ENCODE measurements at regions not wholly inside any gene's neighbourhood (a gene's known extent, or its start where the extent isn't known, plus 50 kb on each side); places are given as distances from the start of the nearest gene placed in this dataset.

DNA sequence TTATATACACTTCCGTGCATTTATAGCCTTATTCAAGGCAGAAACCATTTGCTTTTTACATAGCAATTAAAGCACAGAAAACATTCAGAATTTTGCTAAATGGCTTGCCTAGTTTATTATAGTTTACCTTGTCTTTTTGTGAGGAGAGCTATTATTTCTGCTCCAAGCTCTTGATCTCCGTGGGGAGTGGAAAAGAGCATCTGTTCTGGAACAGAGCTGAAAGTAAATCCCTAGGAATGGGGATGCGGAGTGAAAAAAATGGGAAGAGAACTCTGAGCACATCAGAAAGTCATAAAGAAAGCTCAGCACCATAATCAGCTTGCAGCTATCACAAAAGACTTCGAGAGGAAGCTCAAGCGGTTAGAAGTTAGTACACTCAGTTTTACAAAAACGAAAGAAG lies 1006.7 kb downstream of the ROBO2 start:
- no peaks in the 10 kb centered on the region for H3K9me3 ChIP-seq (ENCODE audit: control insufficient read depth, low read depth, low read length)
- TF ChIP-seq, protein P1, sequence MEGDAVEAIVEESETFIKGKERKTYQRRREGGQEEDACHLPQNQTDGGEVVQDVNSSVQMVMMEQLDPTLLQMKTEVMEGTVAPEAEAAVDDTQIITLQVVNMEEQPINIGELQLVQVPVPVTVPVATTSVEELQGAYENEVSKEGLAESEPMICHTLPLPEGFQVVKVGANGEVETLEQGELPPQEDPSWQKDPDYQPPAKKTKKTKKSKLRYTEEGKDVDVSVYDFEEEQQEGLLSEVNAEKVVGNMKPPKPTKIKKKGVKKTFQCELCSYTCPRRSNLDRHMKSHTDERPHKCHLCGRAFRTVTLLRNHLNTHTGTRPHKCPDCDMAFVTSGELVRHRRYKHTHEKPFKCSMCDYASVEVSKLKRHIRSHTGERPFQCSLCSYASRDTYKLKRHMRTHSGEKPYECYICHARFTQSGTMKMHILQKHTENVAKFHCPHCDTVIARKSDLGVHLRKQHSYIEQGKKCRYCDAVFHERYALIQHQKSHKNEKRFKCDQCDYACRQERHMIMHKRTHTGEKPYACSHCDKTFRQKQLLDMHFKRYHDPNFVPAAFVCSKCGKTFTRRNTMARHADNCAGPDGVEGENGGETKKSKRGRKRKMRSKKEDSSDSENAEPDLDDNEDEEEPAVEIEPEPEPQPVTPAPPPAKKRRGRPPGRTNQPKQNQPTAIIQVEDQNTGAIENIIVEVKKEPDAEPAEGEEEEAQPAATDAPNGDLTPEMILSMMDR (optimal IDR thresholded peaks at IDR 0.05 in 1 of 3, IDR thresholded peaks at IDR 0.05 in 1 of 3, conservative IDR thresholded peaks at IDR 0.05 in 1 of 3; ENCODE audit: extremely low read depth in 1 of 3, insufficient read depth in 2 of 3, low read length in 3 of 3) = no peak
- TF ChIP-seq EZH2 (IDR thresholded peaks at IDR 0.05; ENCODE audit: low read length) = no peak
- no peak overlapping the region for H2AFZ ChIP-seq (ENCODE audit: control insufficient read depth, low read length)
- H3K4me3 ChIP-seq (ENCODE audit: control insufficient read depth in 2 of 3, extremely low read depth in 1 of 3, insufficient read depth in 2 of 3, low read depth in 1 of 3, low read length in 3 of 3) = no peak overlapping the region
- no peaks in the 10 kb centered on the region for H3K4me1 ChIP-seq (ENCODE audit: control insufficient read depth, extremely low read depth, insufficient read depth, low read length)
- no peak overlapping the region for H3K27ac ChIP-seq (ENCODE audit: control insufficient read depth, insufficient read depth, low read length)
- dilution Hi-C loops (cut with MboI; ENCODE audit: extremely low pct_ligation_motif_present, low sequenced_read_pairs) = no loop called here
- H3K9ac ChIP-seq (ENCODE audit: control insufficient read depth, extremely low read depth, insufficient read depth, low read length) = no peak overlapping the region
- H4K20me1 ChIP-seq (ENCODE audit: control insufficient read depth, extremely low read depth, insufficient read depth, low read length) = no peaks in the 10 kb centered on the region
- H3K9me1 ChIP-seq (ENCODE audit: control insufficient read depth, extremely low read depth, insufficient read depth, low read length) = no peaks in the 10 kb centered on the region
- FAIRE-seq (no peak), DNase-seq (ENCODE audit: low read depth, low spot score) (no peak)
- H3K79me2 ChIP-seq (ENCODE audit: control insufficient read depth, insufficient read depth, low read length) = no peaks in the 10 kb centered on the region
- H3K4me2 ChIP-seq (ENCODE audit: control insufficient read depth, extremely low read depth, insufficient read depth, low read depth, low read length) = no peak overlapping the region
- H3K36me3 ChIP-seq (ENCODE audit: control insufficient read depth in 2 of 2, extremely low read depth in 1 of 2, insufficient read depth in 2 of 2, low read length in 2 of 2) = no peaks in the 10 kb centered on the region
- H3K27me3 ChIP-seq (ENCODE audit: control insufficient read depth, extremely low read depth, insufficient read depth, low read length) = no peaks in the 10 kb centered on the region

DNA sequence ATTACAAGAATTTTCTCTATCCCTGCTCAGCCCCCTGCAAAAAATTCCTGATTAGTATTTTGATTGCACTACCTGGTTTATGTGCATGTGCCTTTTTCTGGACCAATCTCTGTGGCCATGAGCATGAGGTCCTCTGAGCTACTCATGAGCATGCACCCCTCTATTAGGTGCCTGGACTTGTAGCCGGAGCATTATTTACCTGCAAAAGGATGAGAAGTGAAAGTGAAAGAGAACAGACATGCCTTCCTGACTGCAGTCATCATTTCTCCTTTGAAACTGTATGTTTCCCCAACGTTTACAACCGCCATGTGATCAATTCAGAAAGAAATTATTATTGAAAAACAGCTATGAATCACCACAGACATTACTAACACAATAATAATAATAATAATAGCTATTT lies 1008.8 kb downstream of the ROBO2 start:
- Histone ChIP-seq H4K20me1 (ENCODE audit: control insufficient read depth, extremely low read depth, insufficient read depth, low read length) (no peaks in the 10 kb centered on the region), H3K27ac (ENCODE audit: control insufficient read depth, insufficient read depth, low read length) (no peak overlapping the region), H3K4me1 (ENCODE audit: control insufficient read depth, extremely low read depth, insufficient read depth, low read length) (no peaks in the 10 kb centered on the region), H3K4me3 (ENCODE audit: control insufficient read depth in 2 of 3, extremely low read depth in 1 of 3, insufficient read depth in 2 of 3, low read depth in 1 of 3, low read length in 3 of 3) (no peak overlapping the region), H3K27me3 (ENCODE audit: control insufficient read depth, extremely low read depth, insufficient read depth, low read length) (no peaks in the 10 kb centered on the region), H2AFZ (ENCODE audit: control insufficient read depth, low read length) (peak overlapping the region; percentile 37), H3K4me2 (ENCODE audit: control insufficient read depth, extremely low read depth, insufficient read depth, low read depth, low read length) (peak overlapping the region; percentile 3), H3K79me2 (ENCODE audit: control insufficient read depth, insufficient read depth, low read length) (no peaks in the 10 kb centered on the region), H3K36me3 (ENCODE audit: control insufficient read depth in 2 of 2, extremely low read depth in 1 of 2, insufficient read depth in 2 of 2, low read length in 2 of 2) (no peaks in the 10 kb centered on the region), H3K9ac (ENCODE audit: control insufficient read depth, extremely low read depth, insufficient read depth, low read length) (no peak overlapping the region), H3K9me3 (ENCODE audit: control insufficient read depth, low read depth, low read length) (no peaks in the 10 kb centered on the region), H3K9me1 (ENCODE audit: control insufficient read depth, extremely low read depth, insufficient read depth, low read length) (no peaks in the 10 kb centered on the region)
- dilution Hi-C loops (cut with MboI; ENCODE audit: extremely low pct_ligation_motif_present, low sequenced_read_pairs) = no loop called here
- TF ChIP-seq EZH2 (IDR thresholded peaks at IDR 0.05; ENCODE audit: low read length) = no peak
- TF ChIP-seq, protein P1 (optimal IDR thresholded peaks at IDR 0.05 in 1 of 3, IDR thresholded peaks at IDR 0.05 in 1 of 3, conservative IDR thresholded peaks at IDR 0.05 in 1 of 3; ENCODE audit: extremely low read depth in 1 of 3, insufficient read depth in 2 of 3, low read length in 3 of 3) = no peak
- FAIRE-seq (no peak), DNase-seq (ENCODE audit: low read depth, low spot score) (no peak)

All from keratinocyte (primary cell).